Common myeloid progenitor, CD34-positive (primary cell): ENCODE measurements at regions not wholly inside any gene's neighbourhood (a gene's known extent, or its start where the extent isn't known, plus 50 kb on each side); places are given as distances from the start of the nearest gene placed in this dataset.

Experiments used
- CTCF ChIA-PET: fragments of 350-600 bp; sonication (Branson Sonifier 250); formaldehyde crosslinking; loops from one replicate; lab custom pipeline; 2021; ENCODE audit warnings: antibody characterized with exemption; lab: Charles Lee
- POLR2A ChIA-PET: fragments of 350-600 bp; sonication (Branson Sonifier 250); formaldehyde crosslinking; loops from one replicate; lab custom pipeline; 2021; ENCODE audit warnings: antibody characterized with exemption; lab: Charles Lee
- DNase-seq, 3 donors: peaks; one replicate each; pipeline versions ENCODE4 v3.0.0 to v3.0.0-alpha.2; 2013
- H3K27ac ChIP-seq, 2 experiments: 1 replicate in 1 of 2; 2 replicates in 1 of 2; pipeline ENCODE4 v1.7.0; 2013; ENCODE audit warnings: inconsistent platforms in 2 of 2, low read length in 2 of 2, mild to moderate bottlenecking in 2 of 2, low read depth in 1 of 2, moderate library complexity in 1 of 2; ENCODE audit not compliant: severe bottlenecking in 2 of 2, insufficient read depth in 1 of 2, poor library complexity in 1 of 2
- H3K27me3 ChIP-seq, 5 experiments: replicated peaks in 2 of 5; 1 replicate in 3 of 5; 2 replicates in 2 of 5; pipeline versions ENCODE4 v1.6.1 to v1.7.0; 2013; ENCODE audit warnings: low read length in 4 of 5, mild to moderate bottlenecking in 2 of 5, moderate library complexity in 2 of 5, inconsistent platforms in 1 of 5; ENCODE audit not compliant: insufficient read depth in 5 of 5, control insufficient read depth in 4 of 5
- H3K36me3 ChIP-seq, 4 experiments: 1 replicate in 2 of 4; 2 replicates in 2 of 4; pipeline versions ENCODE4 v1.6.1 to v1.7.0; 2013; ENCODE audit warnings: low read length in 3 of 4, control low read depth in 1 of 4, mild to moderate bottlenecking in 1 of 4; ENCODE audit not compliant: control insufficient read depth in 4 of 4, insufficient read depth in 4 of 4
- H3K4me1 ChIP-seq, 4 experiments: 1 replicate in 3 of 4; 2 replicates in 1 of 4; pipeline versions ENCODE4 v1.6.1 to v1.7.1; 2013; ENCODE audit warnings: low read length in 3 of 4, mild to moderate bottlenecking in 3 of 4, control low read depth in 1 of 4, inconsistent platforms in 1 of 4, moderate library complexity in 1 of 4; ENCODE audit not compliant: control insufficient read depth in 4 of 4, insufficient read depth in 4 of 4; ENCODE audit errors: control extremely low read depth in 1 of 4
- H3K4me3 ChIP-seq, 7 experiments: 1 replicate in 4 of 7; 2 replicates in 3 of 7; pipeline versions ENCODE4 v1.5.1 to v1.7.0; 2013; ENCODE audit warnings: mild to moderate bottlenecking in 7 of 7, low read length in 6 of 7, moderate library complexity in 6 of 7, inconsistent platforms in 2 of 7, low read depth in 2 of 7, control low read depth in 1 of 7; ENCODE audit not compliant: insufficient read depth in 4 of 7, control insufficient read depth in 1 of 7; ENCODE audit errors: extremely low read depth in 1 of 7
- H3K9me3 ChIP-seq, 5 experiments: 1 replicate in 4 of 5; 2 replicates in 1 of 5; pipeline versions ENCODE4 v1.6.1 to v1.7.1; 2013; ENCODE audit warnings: low read length in 4 of 5, mild to moderate bottlenecking in 2 of 5, inconsistent platforms in 1 of 5, low read depth in 1 of 5, moderate library complexity in 1 of 5; ENCODE audit not compliant: control insufficient read depth in 4 of 5, insufficient read depth in 2 of 5; ENCODE audit errors: control extremely low read depth in 1 of 5
- WGBS: methylation state at CpG from one replicate; pipeline ENCODE4 v1.1.5; 2013; ENCODE audit not compliant: insufficient coverage; 5-methylcytosine and 5-hydroxymethylcytosine counted together

- H3K4me1 ChIP-seq = no peaks in the 10 kb centered on the region
- no peaks in the 10 kb centered on the region for H3K27me3 ChIP-seq
- no peak for DNase-seq
- H3K9me3 ChIP-seq = peaks cover 0 to 2% (median 0%) of the 10 kb centered on the region in 5 experiments
- POLR2A ChIA-PET = no interaction called here
- no peak overlapping the region for H3K4me3 ChIP-seq
- CTCF ChIA-PET = no interaction called here
- H3K27ac ChIP-seq = no peak overlapping the region
- no peaks in the 10 kb centered on the region for H3K36me3 ChIP-seq
- no CpG with 5 or more reads among the region's 9 CpGs for WGBS
Observed at GRCh38 chr5:158546748-158547147, 553.0 kb downstream of the EBF1 start.

- H3K4me3 ChIP-seq = no peak overlapping the region
- H3K36me3 ChIP-seq = no peaks in the 10 kb centered on the region
- H3K9me3 ChIP-seq = peaks cover 0 to 2% (median 0%) of the 10 kb centered on the region in 5 experiments
- CTCF ChIA-PET = no interaction called here
- no peaks in the 10 kb centered on the region for H3K4me1 ChIP-seq
- no peaks in the 10 kb centered on the region for H3K27me3 ChIP-seq
- 100% methylated on average over 1 of the region's 2 CpGs for WGBS
- POLR2A ChIA-PET = no interaction called here
- H3K27ac ChIP-seq = no peak overlapping the region
- no peak for DNase-seq
Observed at GRCh38 chr5:158545949-158546530, 553.7 kb downstream of the EBF1 start.

GRCh38 chr5:158544388-158545339 lies 555.1 kb downstream of the EBF1 start:
- no peaks in the 10 kb centered on the region for H3K36me3 ChIP-seq
- no peak overlapping the region for H3K4me3 ChIP-seq
- no peaks in the 10 kb centered on the region for H3K4me1 ChIP-seq
- H3K27ac ChIP-seq = no peak overlapping the region
- H3K27me3 ChIP-seq = no peaks in the 10 kb centered on the region
- H3K9me3 ChIP-seq = peaks cover 0 to 2% (median 0%) of the 10 kb centered on the region in 5 experiments
- no CpG with 5 or more reads among the region's 3 CpGs for WGBS
- CTCF ChIA-PET = no interaction called here
- DNase-seq = no peak
- POLR2A ChIA-PET = no interaction called here

GRCh38 chr5:158543539-158544387 lies 556.0 kb downstream of the EBF1 start:
- no peak for DNase-seq
- H3K36me3 ChIP-seq = no peaks in the 10 kb centered on the region
- H3K27ac ChIP-seq = no peak overlapping the region
- peaks cover 0 to under 1% (median 0%) of the 10 kb centered on the region in 4 experiments for H3K4me1 ChIP-seq
- POLR2A ChIA-PET = no interaction called here
- no peak overlapping the region for H3K4me3 ChIP-seq
- H3K27me3 ChIP-seq = no peaks in the 10 kb centered on the region
- H3K9me3 ChIP-seq = peaks cover 0 to 2% (median 0%) of the 10 kb centered on the region in 5 experiments
- 100% methylated on average over 1 of the region's 6 CpGs for WGBS
- CTCF ChIA-PET = interaction anchor here (0.9 kb wide), 1 partner anchor 8 kb away, joined by 3 read pairs; no protein-coding TSS in a partner anchor

- Histone ChIP-seq H3K27ac (no peak overlapping the region), H3K9me3 (no peaks in the 10 kb centered on the region), H3K36me3 (no peaks in the 10 kb centered on the region), H3K27me3 (peaks cover 0 to 4% (median 2%) of the 10 kb centered on the region in 5 experiments), H3K4me1 (peaks cover 0 to 6% (median 5%) of the 10 kb centered on the region in 4 experiments), H3K4me3 (no peak overlapping the region)
- WGBS = 81% methylated on average over 5 of the region's 9 CpGs
- ChIA-PET CTCF (no interaction called here), POLR2A (no interaction called here)
- DNase-seq = peak in 1 of 3 donors; percentile 6
Observed at GRCh38 chr5:158541536-158542297, 558.0 kb downstream of the EBF1 start.

GRCh38 chr5:158538506-158539074 lies 561.1 kb downstream of the EBF1 start:
- 97% methylated on average over 3 of the region's 7 CpGs for WGBS
- no peaks in the 10 kb centered on the region for H3K9me3 ChIP-seq
- H3K36me3 ChIP-seq = no peaks in the 10 kb centered on the region
- peaks cover 0 to 6% (median 5%) of the 10 kb centered on the region in 4 experiments for H3K4me1 ChIP-seq
- ChIA-PET POLR2A (no interaction called here), CTCF (no interaction called here)
- peaks cover 0 to 10% (median 2%) of the 10 kb centered on the region in 5 experiments for H3K27me3 ChIP-seq
- DNase-seq = peak; percentile 2 to 19 (median 15)
- no peak overlapping the region for H3K27ac ChIP-seq
- H3K4me3 ChIP-seq = no peak overlapping the region
